DND-41 (cell line): ENCODE measurements at regions not wholly inside any gene's neighbourhood (a gene's known extent, or its start where the extent isn't known, plus 50 kb on each side); places are given as distances from the start of the nearest gene placed in this dataset.

Experiments used
- ATAC-seq: fragments of 200-7000 bp; cut with Tn5 transposase; 3 replicates; pipeline ENCODE4 v1.9.1; 2021; ENCODE audit warnings: low read depth; ENCODE audit not compliant: insufficient read depth
- DNase-seq: peaks from one replicate; pipeline ENCODE4 v3.0.0-alpha.2; 2020
- H2AFZ ChIP-seq: 2 replicates; pipeline ENCODE4 v1.6.0; 2012; ENCODE audit warnings: low read depth, low read length
- H3K27ac ChIP-seq: 2 replicates; pipeline ENCODE4 v1.5.1; 2012; ENCODE audit warnings: low read length, inconsistent platforms
- H3K27me3 ChIP-seq: fragments of 200-600 bp; sonication (generic); 2 replicates; pipeline ENCODE4 v1.6.0; 2012; ENCODE audit warnings: low read length, mild to moderate bottlenecking, inconsistent platforms; ENCODE audit not compliant: insufficient read depth, poor library complexity
- H3K36me3 ChIP-seq: 2 replicates; pipeline ENCODE4 v1.5.1; 2012; ENCODE audit warnings: low read length, inconsistent platforms; ENCODE audit not compliant: insufficient read depth
- H3K4me1 ChIP-seq: 2 replicates; pipeline ENCODE4 v1.5.1; 2012; ENCODE audit warnings: mild to moderate bottlenecking, low read length; ENCODE audit not compliant: insufficient read depth
- H3K4me2 ChIP-seq: 2 replicates; pipeline ENCODE4 v1.6.0; 2012; ENCODE audit warnings: mild to moderate bottlenecking, moderate library complexity, low read length, inconsistent platforms; ENCODE audit not compliant: insufficient read depth
- H3K4me3 ChIP-seq, 2 experiments: fragments of 200-600 bp in 1 of 2; shearing (Covaris generic) in 1 of 2; 2 replicates each; pipeline ENCODE4 v1.5.1; 2012 to 2016; ENCODE audit warnings: inconsistent platforms in 2 of 2, low read length in 2 of 2, mild to moderate bottlenecking in 2 of 2, low read depth in 1 of 2, moderate library complexity in 1 of 2
- H3K79me2 ChIP-seq: 2 replicates; pipeline ENCODE4 v1.6.0; 2012; ENCODE audit warnings: low read length, inconsistent platforms; ENCODE audit not compliant: insufficient read depth
- H3K9ac ChIP-seq: 2 replicates; pipeline ENCODE4 v1.6.0; 2012; ENCODE audit warnings: low read depth, mild to moderate bottlenecking, inconsistent platforms, low read length, moderate library complexity
- H3K9me3 ChIP-seq: 2 replicates; pipeline ENCODE4 v1.5.1; 2012; ENCODE audit warnings: low read length, moderate library complexity, mild to moderate bottlenecking, inconsistent platforms; ENCODE audit not compliant: insufficient read depth, severe bottlenecking
- H4K20me1 ChIP-seq: 2 replicates; pipeline ENCODE4 v1.6.0; 2012; ENCODE audit warnings: low read length; ENCODE audit not compliant: insufficient read depth
- EZH2 ChIP-seq: IDR thresholded peaks from 3 replicates; pipeline ENCODE4 v1.6.1; 2012; ENCODE audit warnings: borderline replicate concordance, low read depth, mild to moderate bottlenecking, moderate library complexity, low read length, inconsistent platforms; ENCODE audit not compliant: severe bottlenecking
- TF ChIP-seq, protein P1 (sequence below): IDR thresholded peaks from 2 replicates; pipeline ENCODE4 v1.5.1; 2012; ENCODE audit warnings: borderline replicate concordance, low read length, moderate library complexity, mild to moderate bottlenecking; ENCODE audit not compliant: poor library complexity, severe bottlenecking; ENCODE audit errors: extremely low read depth

DNA sequence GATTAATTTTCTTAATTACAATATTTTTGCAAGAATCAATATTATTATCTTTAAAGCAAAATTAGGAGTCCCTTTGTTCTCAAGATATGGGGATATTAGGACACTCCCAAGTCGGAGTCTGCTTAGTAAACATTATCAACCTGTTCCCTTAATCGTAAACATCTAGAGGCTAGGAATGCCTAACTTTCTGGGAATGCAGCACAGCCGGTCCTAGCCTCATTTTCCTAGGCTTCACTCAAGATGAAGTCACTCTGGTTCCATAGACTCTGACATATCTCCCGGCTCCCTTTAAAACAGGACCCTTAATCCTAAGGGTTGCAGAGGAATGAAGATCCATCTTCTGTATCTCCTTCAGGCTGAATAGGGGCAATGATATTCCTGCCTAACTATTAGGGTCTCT, 367.6 kb downstream of the GPM6A start:
- Histone ChIP-seq H3K27me3 (no peaks in the 10 kb centered on the region), H3K9ac (no peak overlapping the region), H4K20me1 (no peaks in the 10 kb centered on the region), H3K36me3 (no peaks in the 10 kb centered on the region), H2AFZ (no peak overlapping the region), H3K27ac (no peak overlapping the region), H3K9me3 (no peaks in the 10 kb centered on the region), H3K4me1 (no peaks in the 10 kb centered on the region), H3K4me2 (no peak overlapping the region), H3K79me2 (no peaks in the 10 kb centered on the region), H3K4me3 (no peak overlapping the region)
- no peak for DNase-seq
- TF ChIP-seq EZH2, result no peak
- TF ChIP-seq, protein P1, sequence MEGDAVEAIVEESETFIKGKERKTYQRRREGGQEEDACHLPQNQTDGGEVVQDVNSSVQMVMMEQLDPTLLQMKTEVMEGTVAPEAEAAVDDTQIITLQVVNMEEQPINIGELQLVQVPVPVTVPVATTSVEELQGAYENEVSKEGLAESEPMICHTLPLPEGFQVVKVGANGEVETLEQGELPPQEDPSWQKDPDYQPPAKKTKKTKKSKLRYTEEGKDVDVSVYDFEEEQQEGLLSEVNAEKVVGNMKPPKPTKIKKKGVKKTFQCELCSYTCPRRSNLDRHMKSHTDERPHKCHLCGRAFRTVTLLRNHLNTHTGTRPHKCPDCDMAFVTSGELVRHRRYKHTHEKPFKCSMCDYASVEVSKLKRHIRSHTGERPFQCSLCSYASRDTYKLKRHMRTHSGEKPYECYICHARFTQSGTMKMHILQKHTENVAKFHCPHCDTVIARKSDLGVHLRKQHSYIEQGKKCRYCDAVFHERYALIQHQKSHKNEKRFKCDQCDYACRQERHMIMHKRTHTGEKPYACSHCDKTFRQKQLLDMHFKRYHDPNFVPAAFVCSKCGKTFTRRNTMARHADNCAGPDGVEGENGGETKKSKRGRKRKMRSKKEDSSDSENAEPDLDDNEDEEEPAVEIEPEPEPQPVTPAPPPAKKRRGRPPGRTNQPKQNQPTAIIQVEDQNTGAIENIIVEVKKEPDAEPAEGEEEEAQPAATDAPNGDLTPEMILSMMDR, result no peak
- no peak for ATAC-seq

DNA sequence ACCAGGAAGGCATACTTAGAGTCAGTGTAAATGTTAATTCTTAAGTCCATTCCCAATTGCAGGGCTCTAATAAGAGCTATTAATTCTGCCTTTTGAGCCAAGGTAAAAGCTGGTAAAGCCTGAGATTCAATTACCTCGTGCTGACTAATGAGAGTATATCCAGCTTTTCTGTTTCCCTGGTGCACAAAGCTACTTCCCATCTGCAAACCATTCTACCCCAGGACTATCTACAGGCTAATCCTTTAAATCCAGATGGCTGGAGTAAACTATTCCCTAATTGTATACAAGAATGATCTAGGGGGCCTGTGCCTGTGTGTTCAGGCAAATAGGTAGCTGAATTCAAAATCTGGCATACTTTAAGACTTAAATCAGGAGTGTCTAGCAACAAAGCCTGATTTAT, 365.0 kb downstream of the GPM6A start:
- Histone ChIP-seq H4K20me1 (no peaks in the 10 kb centered on the region), H3K4me1 (no peaks in the 10 kb centered on the region), H3K27ac (no peak overlapping the region), H3K9me3 (no peaks in the 10 kb centered on the region), H3K4me3 (no peak overlapping the region), H2AFZ (no peak overlapping the region), H3K4me2 (no peak overlapping the region), H3K27me3 (no peaks in the 10 kb centered on the region), H3K36me3 (no peaks in the 10 kb centered on the region), H3K79me2 (no peaks in the 10 kb centered on the region), H3K9ac (no peak overlapping the region)
- DNase-seq (no peak), ATAC-seq (no peak)
- TF ChIP-seq, protein P1, result no peak
- no peak for TF ChIP-seq EZH2

DNA sequence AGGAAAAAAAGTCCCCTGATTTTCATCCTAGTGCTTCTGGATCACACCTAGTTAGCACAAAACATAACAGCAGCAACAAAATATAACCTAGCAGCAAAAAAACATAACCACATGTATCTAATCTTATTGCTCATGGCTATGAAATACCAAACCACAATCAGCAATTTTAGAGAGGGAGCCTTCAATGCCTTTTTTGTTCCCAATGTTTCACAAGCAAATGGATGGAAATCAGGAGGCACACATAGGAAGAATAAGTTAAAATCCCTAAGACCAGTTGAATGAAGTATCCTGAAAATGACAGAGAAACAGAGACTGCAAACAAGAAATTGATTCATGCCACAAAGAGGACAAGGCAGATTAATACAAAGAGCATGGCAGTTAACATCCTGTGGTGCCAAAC, 361.6 kb downstream of the GPM6A start:
- DNase-seq (no peak), ATAC-seq (no peak)
- H3K79me2 ChIP-seq, result no peaks in the 10 kb centered on the region
- H3K4me2 ChIP-seq, result no peak overlapping the region
- H2AFZ ChIP-seq, result no peak overlapping the region
- no peak overlapping the region for H3K4me3 ChIP-seq
- no peaks in the 10 kb centered on the region for H3K4me1 ChIP-seq
- H3K36me3 ChIP-seq, result no peaks in the 10 kb centered on the region
- peaks cover 4% of the 10 kb centered on the region for H3K27me3 ChIP-seq
- no peaks in the 10 kb centered on the region for H3K9me3 ChIP-seq
- H3K9ac ChIP-seq, result no peak overlapping the region
- H4K20me1 ChIP-seq, result no peaks in the 10 kb centered on the region
- H3K27ac ChIP-seq, result no peak overlapping the region
- TF ChIP-seq, protein P1, result no peak
- TF ChIP-seq EZH2, result no peak
